ENCODE measurements at regions not wholly inside any gene's neighbourhood (a gene's known extent, or its start where the extent isn't known, plus 50 kb on each side); places are given as distances from the start of the nearest gene placed in this dataset.

- no peak for TF ChIP-seq CTCF (IDR thresholded peaks at IDR 0.05; ENCODE audit: poor library complexity, severe bottlenecking)
- DNase-seq (ENCODE audit: low spot score) (no peak), ATAC-seq (ENCODE audit: low read depth) (no peak)
- Histone ChIP-seq H3K27me3 (ENCODE audit: insufficient read depth, poor library complexity, severe bottlenecking) (peaks cover 3% of the 10 kb centered on the region), H3K9me3 (ENCODE audit: severe bottlenecking) (no peaks in the 10 kb centered on the region), H3K4me1 (ENCODE audit: insufficient read depth, poor library complexity, severe bottlenecking) (peaks cover 7% of the 10 kb centered on the region), H3K4me3 (ENCODE audit: severe bottlenecking) (no peak overlapping the region), H3K36me3 (ENCODE audit: low read depth) (no peaks in the 10 kb centered on the region), H3K27ac (ENCODE audit: poor library complexity, severe bottlenecking) (no peak overlapping the region)
These were observed 214.6 kb downstream of the DEPDC1B start for GRCh38 chr5:60485361-60485760.

GRCh38 chr5:60483050-60483449, 216.9 kb downstream of the DEPDC1B start:
- peak; percentile 80; the same call in 2 of the 3 replicates for ATAC-seq (ENCODE audit: low read depth)
- H3K36me3 ChIP-seq (ENCODE audit: low read depth), result no peaks in the 10 kb centered on the region
- H3K27ac ChIP-seq (ENCODE audit: poor library complexity, severe bottlenecking), result no peak overlapping the region
- no peak overlapping the region for H3K4me3 ChIP-seq (ENCODE audit: severe bottlenecking)
- H3K9me3 ChIP-seq (ENCODE audit: severe bottlenecking), result no peaks in the 10 kb centered on the region
- peaks cover 4% of the 10 kb centered on the region for H3K4me1 ChIP-seq (ENCODE audit: insufficient read depth, poor library complexity, severe bottlenecking)
- no peaks in the 10 kb centered on the region for H3K27me3 ChIP-seq (ENCODE audit: insufficient read depth, poor library complexity, severe bottlenecking)
- no peak for TF ChIP-seq CTCF (IDR thresholded peaks at IDR 0.05; ENCODE audit: poor library complexity, severe bottlenecking)
- DNase-seq (ENCODE audit: low spot score), result no peak

- Histone ChIP-seq H3K4me1 (ENCODE audit: insufficient read depth, poor library complexity, severe bottlenecking) (no peaks in the 10 kb centered on the region), H3K4me3 (ENCODE audit: severe bottlenecking) (no peak overlapping the region), H3K27me3 (ENCODE audit: insufficient read depth, poor library complexity, severe bottlenecking) (no peaks in the 10 kb centered on the region), H3K9me3 (ENCODE audit: severe bottlenecking) (no peaks in the 10 kb centered on the region), H3K27ac (ENCODE audit: poor library complexity, severe bottlenecking) (no peak overlapping the region), H3K36me3 (ENCODE audit: low read depth) (no peaks in the 10 kb centered on the region)
- no peak for ATAC-seq (ENCODE audit: low read depth)
- TF ChIP-seq CTCF (IDR thresholded peaks at IDR 0.05; ENCODE audit: poor library complexity, severe bottlenecking), result no peak
- DNase-seq (ENCODE audit: low spot score), result no peak
These were observed 217.7 kb downstream of the DEPDC1B start for GRCh38 chr5:60482301-60482700.

GRCh38 chr5:60479542-60479941, 220.4 kb downstream of the DEPDC1B start:
- Histone ChIP-seq H3K36me3 (ENCODE audit: low read depth) (no peaks in the 10 kb centered on the region), H3K9me3 (ENCODE audit: severe bottlenecking) (no peaks in the 10 kb centered on the region), H3K4me1 (ENCODE audit: insufficient read depth, poor library complexity, severe bottlenecking) (no peaks in the 10 kb centered on the region), H3K27ac (ENCODE audit: poor library complexity, severe bottlenecking) (no peak overlapping the region), H3K4me3 (ENCODE audit: severe bottlenecking) (no peak overlapping the region), H3K27me3 (ENCODE audit: insufficient read depth, poor library complexity, severe bottlenecking) (peaks cover 3% of the 10 kb centered on the region)
- ATAC-seq (ENCODE audit: low read depth) (no peak), DNase-seq (ENCODE audit: low spot score) (no peak)
- no peak for TF ChIP-seq CTCF (IDR thresholded peaks at IDR 0.05; ENCODE audit: poor library complexity, severe bottlenecking)

- Histone ChIP-seq H3K9me3 (ENCODE audit: severe bottlenecking) (no peaks in the 10 kb centered on the region), H3K36me3 (ENCODE audit: low read depth) (no peaks in the 10 kb centered on the region), H3K27ac (ENCODE audit: poor library complexity, severe bottlenecking) (no peak overlapping the region), H3K4me3 (ENCODE audit: severe bottlenecking) (no peak overlapping the region), H3K4me1 (ENCODE audit: insufficient read depth, poor library complexity, severe bottlenecking) (no peaks in the 10 kb centered on the region), H3K27me3 (ENCODE audit: insufficient read depth, poor library complexity, severe bottlenecking) (peaks cover 3% of the 10 kb centered on the region)
- DNase-seq (ENCODE audit: low spot score), result no peak
- no peak for TF ChIP-seq CTCF (IDR thresholded peaks at IDR 0.05; ENCODE audit: poor library complexity, severe bottlenecking)
- no peak for ATAC-seq (ENCODE audit: low read depth)
These were observed 222.1 kb downstream of the DEPDC1B start for GRCh38 chr5:60477849-60478248.

Data from RWPE2 (cell line).